ENCODE measurements at regions not wholly inside any gene's neighbourhood (a gene's known extent, or its start where the extent isn't known, plus 50 kb on each side); places are given as distances from the start of the nearest gene placed in this dataset.

DNA sequence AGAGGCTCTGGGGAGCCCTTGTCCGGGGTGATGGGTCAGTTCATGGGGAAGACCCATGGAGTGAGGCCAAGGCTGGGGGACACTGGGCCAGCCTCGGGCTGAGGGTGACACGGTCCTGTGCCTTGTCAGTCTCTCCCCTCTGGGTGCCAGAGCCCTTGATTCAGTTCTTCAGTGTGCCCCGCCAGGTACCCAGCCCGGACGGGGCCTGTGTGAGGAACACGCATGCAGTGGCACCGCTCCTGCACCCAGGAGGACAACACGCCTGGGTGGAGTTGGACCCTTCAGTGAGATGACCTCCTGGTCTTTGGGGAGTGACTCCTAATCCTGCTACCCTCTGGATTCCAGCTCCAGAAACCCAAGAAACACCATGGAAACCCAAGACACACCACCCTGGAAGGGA lies 264.4 kb downstream of the LOXHD1 start:
- Histone ChIP-seq H3K27ac (no peak overlapping the region), H3K4me2 (no peak overlapping the region), H3K36me3 (replicated peaks; ENCODE audit: insufficient read depth, low read depth) (no peaks in the 10 kb centered on the region), H3K4me3 (no peak overlapping the region), H4K20me1 (ENCODE audit: insufficient read depth, poor library complexity, severe bottlenecking) (no peaks in the 10 kb centered on the region), H2AFZ (no peak overlapping the region), H3K9me2 (replicated peaks; ENCODE audit: insufficient read depth) (no peaks in the 10 kb centered on the region), H3K27me3 (no peaks in the 10 kb centered on the region), H3K9me3 (ENCODE audit: low read depth) (no peaks in the 10 kb centered on the region), H3K79me2 (no peaks in the 10 kb centered on the region), H3K4me1 (ENCODE audit: insufficient read depth) (peaks cover 3% of the 10 kb centered on the region)
- TF ChIP-seq EZH2phosphoT487 (IDR thresholded peaks at IDR 0.05; ENCODE audit: low read depth, severe bottlenecking, unreplicated experiment) (no peak), EZH2 (IDR thresholded peaks at IDR 0.05; ENCODE audit: borderline replicate concordance) (no peak)
- TF ChIP-seq, protein P1, sequence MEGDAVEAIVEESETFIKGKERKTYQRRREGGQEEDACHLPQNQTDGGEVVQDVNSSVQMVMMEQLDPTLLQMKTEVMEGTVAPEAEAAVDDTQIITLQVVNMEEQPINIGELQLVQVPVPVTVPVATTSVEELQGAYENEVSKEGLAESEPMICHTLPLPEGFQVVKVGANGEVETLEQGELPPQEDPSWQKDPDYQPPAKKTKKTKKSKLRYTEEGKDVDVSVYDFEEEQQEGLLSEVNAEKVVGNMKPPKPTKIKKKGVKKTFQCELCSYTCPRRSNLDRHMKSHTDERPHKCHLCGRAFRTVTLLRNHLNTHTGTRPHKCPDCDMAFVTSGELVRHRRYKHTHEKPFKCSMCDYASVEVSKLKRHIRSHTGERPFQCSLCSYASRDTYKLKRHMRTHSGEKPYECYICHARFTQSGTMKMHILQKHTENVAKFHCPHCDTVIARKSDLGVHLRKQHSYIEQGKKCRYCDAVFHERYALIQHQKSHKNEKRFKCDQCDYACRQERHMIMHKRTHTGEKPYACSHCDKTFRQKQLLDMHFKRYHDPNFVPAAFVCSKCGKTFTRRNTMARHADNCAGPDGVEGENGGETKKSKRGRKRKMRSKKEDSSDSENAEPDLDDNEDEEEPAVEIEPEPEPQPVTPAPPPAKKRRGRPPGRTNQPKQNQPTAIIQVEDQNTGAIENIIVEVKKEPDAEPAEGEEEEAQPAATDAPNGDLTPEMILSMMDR (IDR thresholded peaks at IDR 0.05; ENCODE audit: poor library complexity): no peak
- 99% methylated on average over 9 of the region's 9 CpGs for WGBS (ENCODE audit: low lambda C conversion rate, missing lambda C conversion rate)
- DNase-seq (ENCODE audit: low spot score): no peak

DNA sequence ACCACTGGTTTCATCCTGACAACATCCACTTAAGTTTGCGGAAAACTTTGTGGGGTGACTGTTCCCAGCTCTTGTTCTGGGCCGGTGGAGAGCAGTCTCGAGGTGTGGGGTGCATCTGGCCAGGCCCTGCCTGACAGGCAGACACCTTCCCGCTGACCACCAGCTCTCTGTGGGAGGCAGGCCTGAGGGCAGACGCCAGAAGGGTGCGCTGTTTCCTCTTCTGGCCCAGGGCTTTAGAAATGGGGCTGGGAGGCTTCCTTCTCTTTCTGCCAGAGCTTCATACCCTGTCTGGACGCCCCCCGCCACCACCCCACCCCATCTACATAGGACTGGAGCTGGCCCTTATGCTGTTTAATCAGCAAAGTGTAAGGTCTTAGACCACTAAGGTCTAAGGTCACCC lies 263.8 kb downstream of the LOXHD1 start:
- H3K4me3 ChIP-seq: no peak overlapping the region
- H3K9me3 ChIP-seq (ENCODE audit: low read depth): no peaks in the 10 kb centered on the region
- no peaks in the 10 kb centered on the region for H3K9me2 ChIP-seq (replicated peaks; ENCODE audit: insufficient read depth)
- H4K20me1 ChIP-seq (ENCODE audit: insufficient read depth, poor library complexity, severe bottlenecking): no peaks in the 10 kb centered on the region
- H3K4me2 ChIP-seq: no peak overlapping the region
- no peak for DNase-seq (ENCODE audit: low spot score)
- no peaks in the 10 kb centered on the region for H3K79me2 ChIP-seq
- no peaks in the 10 kb centered on the region for H3K4me1 ChIP-seq (ENCODE audit: insufficient read depth)
- no peak overlapping the region for H3K27ac ChIP-seq
- 53% methylated on average over 8 of the region's 8 CpGs for WGBS (ENCODE audit: low lambda C conversion rate, missing lambda C conversion rate)
- no peaks in the 10 kb centered on the region for H3K27me3 ChIP-seq
- no peak for TF ChIP-seq EZH2phosphoT487 (IDR thresholded peaks at IDR 0.05; ENCODE audit: low read depth, severe bottlenecking, unreplicated experiment)
- TF ChIP-seq, protein P1 (IDR thresholded peaks at IDR 0.05; ENCODE audit: poor library complexity): peak; percentile 13
- TF ChIP-seq EZH2 (IDR thresholded peaks at IDR 0.05; ENCODE audit: borderline replicate concordance): no peak
- no peak overlapping the region for H2AFZ ChIP-seq
- no peaks in the 10 kb centered on the region for H3K36me3 ChIP-seq (replicated peaks; ENCODE audit: insufficient read depth, low read depth)

DNA sequence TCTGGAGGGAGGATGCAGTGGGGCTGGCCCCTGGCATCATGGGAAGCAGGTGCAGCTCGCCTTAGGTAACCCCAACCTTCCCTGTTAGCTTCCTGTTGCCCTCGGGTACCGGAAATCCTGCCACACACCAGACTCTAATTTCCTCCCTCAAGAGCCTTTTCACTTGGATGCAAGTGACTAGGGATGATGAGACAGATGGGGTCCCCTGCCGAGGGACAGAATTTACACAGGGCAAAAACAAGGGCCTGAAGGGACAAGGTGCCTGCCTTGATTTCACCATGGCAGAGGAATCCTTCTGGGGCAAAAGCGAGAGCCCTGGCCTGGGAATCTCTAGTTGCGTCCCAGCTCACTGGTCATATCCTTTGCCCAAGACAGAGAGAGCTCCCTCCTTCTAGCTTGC lies 263.1 kb downstream of the LOXHD1 start:
- WGBS (ENCODE audit: low lambda C conversion rate, missing lambda C conversion rate): 94% methylated on average over 6 of the region's 6 CpGs

More for the DNA sequence above, 263.1 kb downstream of the LOXHD1 start:
- H3K27ac ChIP-seq: no peak overlapping the region
- no peak overlapping the region for H2AFZ ChIP-seq
- no peaks in the 10 kb centered on the region for H3K9me2 ChIP-seq (replicated peaks; ENCODE audit: insufficient read depth)
- no peak overlapping the region for H3K4me3 ChIP-seq
- no peak overlapping the region for H3K4me2 ChIP-seq
- H3K4me1 ChIP-seq (ENCODE audit: insufficient read depth): no peaks in the 10 kb centered on the region
- H3K36me3 ChIP-seq (replicated peaks; ENCODE audit: insufficient read depth, low read depth): no peaks in the 10 kb centered on the region
- no peak for DNase-seq (ENCODE audit: low spot score)
- TF ChIP-seq, protein P1 (IDR thresholded peaks at IDR 0.05; ENCODE audit: poor library complexity): no peak
- TF ChIP-seq EZH2 (IDR thresholded peaks at IDR 0.05; ENCODE audit: borderline replicate concordance) (no peak), EZH2phosphoT487 (IDR thresholded peaks at IDR 0.05; ENCODE audit: low read depth, severe bottlenecking, unreplicated experiment) (no peak)
- H4K20me1 ChIP-seq (ENCODE audit: insufficient read depth, poor library complexity, severe bottlenecking): no peaks in the 10 kb centered on the region
- no peaks in the 10 kb centered on the region for H3K27me3 ChIP-seq
- no peaks in the 10 kb centered on the region for H3K9me3 ChIP-seq (ENCODE audit: low read depth)
- H3K79me2 ChIP-seq: no peaks in the 10 kb centered on the region

Data from hepatocyte (in vitro differentiated cells).